A549 (cell line): ENCODE measurements at regions not wholly inside any gene's neighbourhood (a gene's known extent, or its start where the extent isn't known, plus 50 kb on each side); places are given as distances from the start of the nearest gene placed in this dataset.

Source experiments
- EP300 ChIP-seq, 2 experiments: fragments of >200 bp; sonication (Bioruptor Twin); formaldehyde crosslinking; IDR thresholded peaks; 2 replicates in 1 of 2; 3 replicates in 1 of 2; pipeline ENCODE4 v1.6.1; 2016 to 2017
- ESRRA ChIP-seq: fragments of 150-350 bp; IDR thresholded peaks from 2 replicates; pipeline ENCODE4 v1.6.1; 2014; ENCODE audit warnings: mild to moderate bottlenecking, low read length, borderline replicate concordance
- POLR2AphosphoS2 ChIP-seq: conservative IDR thresholded peaks from 2 replicates; pipeline ENCODE4 v1.6.1; 2012; ENCODE audit warnings: low read length, improper control_type of control experiment, inconsistent platforms
- USF2 ChIP-seq: fragments of 450-650 bp; IDR thresholded peaks from 2 replicates; pipeline ENCODE4 v1.6.1; 2014; ENCODE audit warnings: antibody characterized with exemption
- ZFP36 ChIP-seq: fragments of 450-650 bp; IDR thresholded peaks from 2 replicates; pipeline ENCODE4 v1.6.1; 2014; ENCODE audit warnings: borderline replicate concordance; ENCODE audit not compliant: partially characterized antibody
- TF ChIP-seq, protein P1 (sequence below): fragments of >200 bp; sonication (Bioruptor Twin); formaldehyde crosslinking; IDR thresholded peaks from 3 replicates; pipeline ENCODE4 v1.5.1; 2016

DNA sequence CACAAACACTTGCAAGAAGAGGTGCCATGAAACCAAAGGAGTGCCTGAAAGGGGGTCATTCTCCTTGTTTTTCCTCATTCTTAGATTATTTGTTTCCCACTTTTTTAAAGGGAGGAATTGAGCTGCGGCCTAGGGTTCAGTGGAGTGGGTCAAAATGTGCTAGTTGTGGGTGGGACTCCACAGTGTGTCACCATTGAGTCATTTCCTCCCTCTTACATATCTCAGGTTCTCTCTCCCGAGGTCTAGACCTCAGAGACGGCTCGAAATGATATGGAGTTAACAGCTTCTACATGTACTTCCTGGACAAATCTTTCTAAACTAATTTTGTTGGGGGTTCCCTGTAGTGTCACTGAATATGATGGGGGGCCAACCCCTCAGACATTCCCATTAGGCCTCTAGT lies 328.4 kb upstream of the SPANXN1 start:
- TF ChIP-seq, protein P1, sequence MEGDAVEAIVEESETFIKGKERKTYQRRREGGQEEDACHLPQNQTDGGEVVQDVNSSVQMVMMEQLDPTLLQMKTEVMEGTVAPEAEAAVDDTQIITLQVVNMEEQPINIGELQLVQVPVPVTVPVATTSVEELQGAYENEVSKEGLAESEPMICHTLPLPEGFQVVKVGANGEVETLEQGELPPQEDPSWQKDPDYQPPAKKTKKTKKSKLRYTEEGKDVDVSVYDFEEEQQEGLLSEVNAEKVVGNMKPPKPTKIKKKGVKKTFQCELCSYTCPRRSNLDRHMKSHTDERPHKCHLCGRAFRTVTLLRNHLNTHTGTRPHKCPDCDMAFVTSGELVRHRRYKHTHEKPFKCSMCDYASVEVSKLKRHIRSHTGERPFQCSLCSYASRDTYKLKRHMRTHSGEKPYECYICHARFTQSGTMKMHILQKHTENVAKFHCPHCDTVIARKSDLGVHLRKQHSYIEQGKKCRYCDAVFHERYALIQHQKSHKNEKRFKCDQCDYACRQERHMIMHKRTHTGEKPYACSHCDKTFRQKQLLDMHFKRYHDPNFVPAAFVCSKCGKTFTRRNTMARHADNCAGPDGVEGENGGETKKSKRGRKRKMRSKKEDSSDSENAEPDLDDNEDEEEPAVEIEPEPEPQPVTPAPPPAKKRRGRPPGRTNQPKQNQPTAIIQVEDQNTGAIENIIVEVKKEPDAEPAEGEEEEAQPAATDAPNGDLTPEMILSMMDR: no peak
- TF ChIP-seq POLR2AphosphoS2 (no peak), USF2 (no peak), ESRRA (no peak), ZFP36 (no peak), EP300 (IDR thresholded peaks at IDR 0.05) (no peak)
